Neutrophil (primary cell): ENCODE measurements at regions not wholly inside any gene's neighbourhood (a gene's known extent, or its start where the extent isn't known, plus 50 kb on each side); places are given as distances from the start of the nearest gene placed in this dataset.

Experiments
- H3K27ac ChIP-seq: fragments of 200-600 bp; sonication (generic); 2 replicates; pipeline ENCODE4 v1.5.1; 2016; ENCODE audit warnings: mild to moderate bottlenecking, moderate library complexity
- H3K27me3 ChIP-seq: fragments of 200-600 bp; sonication (generic); 2 replicates; pipeline ENCODE4 v1.6.0; 2016; ENCODE audit warnings: mild to moderate bottlenecking
- H3K36me3 ChIP-seq: fragments of 200-600 bp; sonication (generic); 2 replicates; pipeline ENCODE4 v1.5.1; 2017
- H3K4me1 ChIP-seq, 2 experiments: fragments of 200-600 bp in 1 of 2; sonication (generic) in 1 of 2; 1 replicate in 1 of 2; 2 replicates in 1 of 2; pipeline versions ENCODE4 v1.5.1 to v1.6.1; 2013 to 2016; ENCODE audit warnings: low read depth in 1 of 2, low read length in 1 of 2, mild to moderate bottlenecking in 1 of 2, moderate library complexity in 1 of 2; ENCODE audit not compliant: control insufficient read depth in 1 of 2, insufficient read depth in 1 of 2
- H3K4me3 ChIP-seq, 2 experiments: fragments of 200-600 bp in 1 of 2; sonication (generic) in 1 of 2; 1 replicate in 1 of 2; 2 replicates in 1 of 2; pipeline ENCODE4 v1.5.1; 2013 to 2016; ENCODE audit warnings: low read depth in 1 of 2, low read length in 1 of 2, mild to moderate bottlenecking in 1 of 2, moderate library complexity in 1 of 2
- H3K9me3 ChIP-seq: fragments of 200-600 bp; sonication (generic); 2 replicates; pipeline ENCODE4 v1.5.1; 2016
- TF ChIP-seq, protein P1 (sequence below): fragments of 200-600 bp; sonication (generic); IDR thresholded peaks from 2 replicates; pipeline ENCODE4 v1.5.1; 2016; ENCODE audit warnings: antibody characterized with exemption

DNA sequence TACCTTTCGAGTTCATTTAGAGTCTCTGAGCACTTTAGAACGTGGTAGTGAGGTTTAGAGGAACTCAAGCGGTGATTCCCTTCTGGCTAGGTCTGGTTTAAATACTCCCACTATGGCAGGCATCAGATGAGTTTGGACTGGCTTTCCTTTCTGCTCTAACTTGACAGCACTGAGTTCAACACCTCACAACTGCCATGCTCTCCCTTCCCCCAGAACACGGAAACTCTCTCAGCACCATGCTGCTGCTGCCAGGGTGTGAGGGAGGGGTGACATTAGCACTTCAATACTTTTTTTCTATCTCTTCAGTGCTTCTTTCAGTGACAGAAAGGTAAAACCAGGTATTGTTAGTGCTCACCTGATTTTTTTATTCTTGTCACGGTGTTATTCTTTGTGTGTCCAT is 234.5 kb upstream of the AGTR2 start:
- H3K36me3 ChIP-seq = no peaks in the 10 kb centered on the region
- TF ChIP-seq, protein P1, sequence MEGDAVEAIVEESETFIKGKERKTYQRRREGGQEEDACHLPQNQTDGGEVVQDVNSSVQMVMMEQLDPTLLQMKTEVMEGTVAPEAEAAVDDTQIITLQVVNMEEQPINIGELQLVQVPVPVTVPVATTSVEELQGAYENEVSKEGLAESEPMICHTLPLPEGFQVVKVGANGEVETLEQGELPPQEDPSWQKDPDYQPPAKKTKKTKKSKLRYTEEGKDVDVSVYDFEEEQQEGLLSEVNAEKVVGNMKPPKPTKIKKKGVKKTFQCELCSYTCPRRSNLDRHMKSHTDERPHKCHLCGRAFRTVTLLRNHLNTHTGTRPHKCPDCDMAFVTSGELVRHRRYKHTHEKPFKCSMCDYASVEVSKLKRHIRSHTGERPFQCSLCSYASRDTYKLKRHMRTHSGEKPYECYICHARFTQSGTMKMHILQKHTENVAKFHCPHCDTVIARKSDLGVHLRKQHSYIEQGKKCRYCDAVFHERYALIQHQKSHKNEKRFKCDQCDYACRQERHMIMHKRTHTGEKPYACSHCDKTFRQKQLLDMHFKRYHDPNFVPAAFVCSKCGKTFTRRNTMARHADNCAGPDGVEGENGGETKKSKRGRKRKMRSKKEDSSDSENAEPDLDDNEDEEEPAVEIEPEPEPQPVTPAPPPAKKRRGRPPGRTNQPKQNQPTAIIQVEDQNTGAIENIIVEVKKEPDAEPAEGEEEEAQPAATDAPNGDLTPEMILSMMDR = no peak
- H3K4me3 ChIP-seq = no peak overlapping the region
- no peaks in the 10 kb centered on the region for H3K4me1 ChIP-seq
- H3K27me3 ChIP-seq = no peaks in the 10 kb centered on the region
- no peak overlapping the region for H3K27ac ChIP-seq
- H3K9me3 ChIP-seq = no peaks in the 10 kb centered on the region

DNA sequence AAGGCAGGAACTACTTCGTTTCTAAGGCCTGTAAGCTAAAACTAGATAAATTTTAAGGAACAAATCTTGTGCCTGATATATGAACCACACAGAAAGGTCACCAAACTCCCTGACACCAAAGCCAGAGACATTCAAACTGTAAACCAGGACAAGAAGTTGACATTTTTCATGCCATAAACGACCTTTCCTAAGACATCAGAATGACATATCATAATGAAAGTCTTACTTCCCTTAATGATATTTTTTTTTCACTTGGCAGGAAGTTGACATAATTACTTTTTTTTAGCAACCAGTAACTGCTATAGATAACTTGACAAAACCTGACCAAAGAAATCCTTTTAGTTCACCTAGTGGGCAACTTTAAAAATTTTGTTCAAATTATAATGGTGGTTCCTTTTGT is 231.5 kb upstream of the AGTR2 start:
- no peaks in the 10 kb centered on the region for H3K4me1 ChIP-seq
- no peak overlapping the region for H3K4me3 ChIP-seq
- no peaks in the 10 kb centered on the region for H3K36me3 ChIP-seq
- no peak overlapping the region for H3K27ac ChIP-seq
- no peaks in the 10 kb centered on the region for H3K9me3 ChIP-seq
- TF ChIP-seq, protein P1 = no peak
- H3K27me3 ChIP-seq = no peaks in the 10 kb centered on the region

- TF ChIP-seq, protein P1 = no peak
- H3K27me3 ChIP-seq = no peaks in the 10 kb centered on the region
- no peaks in the 10 kb centered on the region for H3K36me3 ChIP-seq
- no peak overlapping the region for H3K4me3 ChIP-seq
- no peak overlapping the region for H3K27ac ChIP-seq
- no peaks in the 10 kb centered on the region for H3K9me3 ChIP-seq
- H3K4me1 ChIP-seq = no peaks in the 10 kb centered on the region
Measured at GRCh38 chrX:115939636-115940160, 230.8 kb upstream of the AGTR2 start.

DNA sequence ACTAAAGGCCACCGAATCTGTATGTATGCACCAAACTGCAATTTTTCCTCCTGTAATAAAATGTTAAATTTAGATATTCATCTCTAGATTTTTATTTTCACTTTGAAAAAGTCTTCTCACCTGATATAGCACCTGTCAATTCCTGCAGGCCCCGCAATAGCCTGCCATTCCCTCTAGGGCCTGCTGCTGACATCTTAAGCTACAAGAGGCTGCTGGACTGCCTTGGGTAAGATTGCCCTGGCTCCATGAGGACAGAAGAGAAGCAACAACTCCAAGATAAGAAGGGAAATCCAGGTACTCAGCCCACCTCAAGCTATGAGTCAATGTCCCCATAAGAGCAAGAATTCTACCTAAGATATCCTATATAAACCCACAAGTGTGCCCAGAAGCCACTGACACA is 230.2 kb upstream of the AGTR2 start:
- TF ChIP-seq, protein P1 = no peak
- no peaks in the 10 kb centered on the region for H3K36me3 ChIP-seq
- H3K27me3 ChIP-seq = no peaks in the 10 kb centered on the region
- no peak overlapping the region for H3K4me3 ChIP-seq
- no peaks in the 10 kb centered on the region for H3K4me1 ChIP-seq
- no peak overlapping the region for H3K27ac ChIP-seq
- no peaks in the 10 kb centered on the region for H3K9me3 ChIP-seq

GRCh38 chrX:115940888-115941332 is 229.6 kb upstream of the AGTR2 start:
- Histone ChIP-seq H3K36me3 (no peaks in the 10 kb centered on the region), H3K9me3 (no peaks in the 10 kb centered on the region), H3K4me3 (no peak overlapping the region), H3K4me1 (no peaks in the 10 kb centered on the region), H3K27ac (no peak overlapping the region), H3K27me3 (no peaks in the 10 kb centered on the region)
- TF ChIP-seq, protein P1 = no peak

DNA sequence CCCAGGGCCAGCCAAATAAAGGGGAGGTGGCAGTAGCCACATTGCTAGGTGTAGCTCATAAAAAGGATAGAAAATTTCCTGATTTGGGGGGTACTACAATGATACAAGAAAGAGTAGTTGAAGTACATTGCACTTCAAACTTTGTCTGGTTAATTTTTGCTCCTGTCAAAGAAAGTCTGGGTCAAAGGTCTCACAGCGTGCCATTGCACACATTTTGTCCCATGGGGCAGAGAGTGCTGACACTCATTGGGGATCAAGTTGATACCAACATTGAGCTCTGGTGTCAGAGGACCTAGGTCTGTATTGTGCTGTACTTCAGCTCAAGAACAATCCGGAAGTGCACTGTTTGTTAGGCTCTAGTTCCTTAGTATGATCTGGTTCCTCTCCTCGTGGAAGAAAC is 229.2 kb upstream of the AGTR2 start:
- TF ChIP-seq, protein P1 = no peak
- Histone ChIP-seq H3K27me3 (no peaks in the 10 kb centered on the region), H3K36me3 (no peaks in the 10 kb centered on the region), H3K27ac (no peak overlapping the region), H3K9me3 (no peaks in the 10 kb centered on the region), H3K4me1 (no peaks in the 10 kb centered on the region), H3K4me3 (no peak overlapping the region)
